Upper lobe of left lung (tissue), 6 donors: ENCODE measurements at regions not wholly inside any gene's neighbourhood (a gene's known extent, or its start where the extent isn't known, plus 50 kb on each side); places are given as distances from the start of the nearest gene placed in this dataset.

Experiments used
- ATAC-seq, 2 donors: fragments of 200-7000 bp; cut with Tn5 transposase; one replicate each; pipeline ENCODE4 v1.9.1; 2022; ENCODE audit warnings: mild to moderate bottlenecking in 2 of 2, moderate library complexity in 2 of 2; ENCODE audit not compliant: low FRiP score in 2 of 2
- DNase-seq, 2 donors: peaks; one replicate each; pipeline ENCODE4 v3.0.0-alpha.2; 2019 to 2020
- H3K27ac ChIP-seq, 4 donors: fragments of 200-600 bp; sonication (generic); one replicate each; pipeline ENCODE4 v1.5.1; 2016 to 2019
- H3K27me3 ChIP-seq, 4 donors: fragments of 200-600 bp; sonication (generic); one replicate each; pipeline ENCODE4 v1.5.1; 2017 to 2019
- H3K36me3 ChIP-seq, 4 donors: fragments of 200-600 bp; sonication (generic); one replicate each; pipeline ENCODE4 v1.5.1; 2016 to 2019
- H3K4me1 ChIP-seq, 4 donors: fragments of 200-600 bp; sonication (generic); one replicate each; pipeline ENCODE4 v1.5.1; 2018 to 2019
- H3K4me3 ChIP-seq, 4 donors: fragments of 200-600 bp; sonication (generic); one replicate each; pipeline ENCODE4 v1.5.1; 2017 to 2019; ENCODE audit warnings: mild to moderate bottlenecking in 2 of 4, moderate library complexity in 1 of 4
- H3K9me3 ChIP-seq, 4 donors: fragments of 200-600 bp; sonication (generic); one replicate each; pipeline ENCODE4 v1.5.1; 2018 to 2019
- EP300 ChIP-seq, 4 donors: sonication (generic); formaldehyde crosslinking; IDR thresholded peaks; one replicate each; pipeline ENCODE4 v1.5.1; 2017; ENCODE audit warnings: antibody characterized with exemption in 4 of 4, control low read depth in 2 of 4
- POLR2A ChIP-seq, 4 donors: fragments of 450-650 bp; IDR thresholded peaks; one replicate each; pipeline ENCODE4 v1.5.1; 2016 to 2017; ENCODE audit warnings: antibody characterized with exemption in 4 of 4, mild to moderate bottlenecking in 2 of 4
- POLR2AphosphoS5 ChIP-seq, 2 donors: sonication (generic); formaldehyde crosslinking; IDR thresholded peaks; one replicate each; pipeline ENCODE4 v1.5.1; 2017; ENCODE audit warnings: antibody characterized with exemption in 2 of 2
- WGBS, 2 donors: methylation state at CpG; one replicate each; pipeline ENCODE4 v1.1.5; 2017 to 2018; 5-methylcytosine and 5-hydroxymethylcytosine counted together
- TF ChIP-seq, protein P1 (sequence below), 6 experiments: fragments of 450-650 bp in 4 of 6; fragments of 200-600 bp in 2 of 6; sonication (generic) in 2 of 6; IDR thresholded peaks; one replicate each; pipeline ENCODE4 v1.5.1; 2016 to 2019; ENCODE audit warnings: antibody characterized with exemption in 6 of 6
- donor health status: DM: no; HTN: no; CAD: no; lungs with moderate emphysema.
- donor health status: DM: no; HTN: yes; CAD: no; lungs with severe emphysema.

DNA sequence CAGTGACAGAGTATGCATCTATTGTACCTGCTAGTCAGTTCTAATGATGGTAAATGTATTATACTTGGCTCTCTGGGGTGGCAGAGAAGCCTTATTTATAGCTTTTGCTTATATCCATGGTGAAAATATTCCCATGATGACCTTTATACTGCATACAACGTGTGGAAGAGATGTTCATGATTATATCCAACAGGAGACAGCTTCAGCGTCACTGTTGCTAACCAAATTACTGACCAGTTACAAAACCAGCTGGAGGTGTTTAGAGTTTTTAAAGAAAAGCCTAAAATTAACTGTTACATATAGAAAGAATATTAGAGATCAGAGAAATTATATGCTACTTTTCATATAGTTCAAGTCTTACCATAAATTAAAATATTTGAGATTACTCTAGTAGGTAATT is 280.8 kb downstream of the ETV1 start:
- Histone ChIP-seq H3K4me3 (no peak overlapping the region), H3K36me3 (no peaks in the 10 kb centered on the region), H3K27me3 (no peaks in the 10 kb centered on the region), H3K4me1 (no peaks in the 10 kb centered on the region), H3K27ac (no peak overlapping the region), H3K9me3 (no peaks in the 10 kb centered on the region)
- TF ChIP-seq, protein P1, sequence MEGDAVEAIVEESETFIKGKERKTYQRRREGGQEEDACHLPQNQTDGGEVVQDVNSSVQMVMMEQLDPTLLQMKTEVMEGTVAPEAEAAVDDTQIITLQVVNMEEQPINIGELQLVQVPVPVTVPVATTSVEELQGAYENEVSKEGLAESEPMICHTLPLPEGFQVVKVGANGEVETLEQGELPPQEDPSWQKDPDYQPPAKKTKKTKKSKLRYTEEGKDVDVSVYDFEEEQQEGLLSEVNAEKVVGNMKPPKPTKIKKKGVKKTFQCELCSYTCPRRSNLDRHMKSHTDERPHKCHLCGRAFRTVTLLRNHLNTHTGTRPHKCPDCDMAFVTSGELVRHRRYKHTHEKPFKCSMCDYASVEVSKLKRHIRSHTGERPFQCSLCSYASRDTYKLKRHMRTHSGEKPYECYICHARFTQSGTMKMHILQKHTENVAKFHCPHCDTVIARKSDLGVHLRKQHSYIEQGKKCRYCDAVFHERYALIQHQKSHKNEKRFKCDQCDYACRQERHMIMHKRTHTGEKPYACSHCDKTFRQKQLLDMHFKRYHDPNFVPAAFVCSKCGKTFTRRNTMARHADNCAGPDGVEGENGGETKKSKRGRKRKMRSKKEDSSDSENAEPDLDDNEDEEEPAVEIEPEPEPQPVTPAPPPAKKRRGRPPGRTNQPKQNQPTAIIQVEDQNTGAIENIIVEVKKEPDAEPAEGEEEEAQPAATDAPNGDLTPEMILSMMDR (IDR thresholded peaks at IDR 0.05): no peak
- TF ChIP-seq POLR2A (IDR thresholded peaks at IDR 0.05) (no peak), EP300 (IDR thresholded peaks at IDR 0.05) (no peak), POLR2AphosphoS5 (IDR thresholded peaks at IDR 0.05) (no peak)
- WGBS, 2 donors: 79 to 86% methylated on average over 2 of the region's 2 CpGs
- DNase-seq (no peak), ATAC-seq (no peak)

GRCh38 chr7:13713092-13713491 is 276.4 kb downstream of the ETV1 start:
- TF ChIP-seq POLR2AphosphoS5 (IDR thresholded peaks at IDR 0.05): no peak
- TF ChIP-seq, protein P1 (IDR thresholded peaks at IDR 0.05): no peak
- TF ChIP-seq EP300 (IDR thresholded peaks at IDR 0.05): no peak
- no peak for TF ChIP-seq POLR2A (IDR thresholded peaks at IDR 0.05)
- H3K27me3 ChIP-seq: no peaks in the 10 kb centered on the region
- DNase-seq (no peak), ATAC-seq (no peak)
- no peaks in the 10 kb centered on the region for H3K4me1 ChIP-seq
- no peak overlapping the region for H3K27ac ChIP-seq
- no peaks in the 10 kb centered on the region for H3K36me3 ChIP-seq
- H3K9me3 ChIP-seq: peaks cover 0 to 16% (median 3%) of the 10 kb centered on the region in 4 donors
- H3K4me3 ChIP-seq: no peak overlapping the region

- DNase-seq (no peak), ATAC-seq (no peak)
- no peak for TF ChIP-seq POLR2A (IDR thresholded peaks at IDR 0.05)
- TF ChIP-seq EP300 (IDR thresholded peaks at IDR 0.05): no peak
- TF ChIP-seq, protein P1 (IDR thresholded peaks at IDR 0.05): no peak
- TF ChIP-seq POLR2AphosphoS5 (IDR thresholded peaks at IDR 0.05): no peak
- H3K27me3 ChIP-seq: no peaks in the 10 kb centered on the region
- H3K27ac ChIP-seq: no peak overlapping the region
- H3K9me3 ChIP-seq: peaks cover 0 to 16% (median 3%) of the 10 kb centered on the region in 4 donors
- no peak overlapping the region for H3K4me3 ChIP-seq
- no peaks in the 10 kb centered on the region for H3K4me1 ChIP-seq
- WGBS, 2 donors: 79 to 86% methylated on average over 1 of the region's 1 CpG
- H3K36me3 ChIP-seq: no peaks in the 10 kb centered on the region
These were observed 273.9 kb downstream of the ETV1 start for GRCh38 chr7:13715534-13715933.

- ATAC-seq (no peak), DNase-seq (no peak)
- Histone ChIP-seq H3K27me3 (no peaks in the 10 kb centered on the region), H3K9me3 (peaks cover 0 to 16% (median 3%) of the 10 kb centered on the region in 4 donors), H3K36me3 (no peaks in the 10 kb centered on the region), H3K4me1 (no peaks in the 10 kb centered on the region), H3K27ac (no peak overlapping the region), H3K4me3 (no peak overlapping the region)
- TF ChIP-seq POLR2A (IDR thresholded peaks at IDR 0.05) (no peak), EP300 (IDR thresholded peaks at IDR 0.05) (no peak), POLR2AphosphoS5 (IDR thresholded peaks at IDR 0.05) (no peak)
- TF ChIP-seq, protein P1 (IDR thresholded peaks at IDR 0.05): no peak
- WGBS, 2 donors: 69 to 72% methylated on average over 2 of the region's 2 CpGs
These were observed 272.4 kb downstream of the ETV1 start for GRCh38 chr7:13717031-13717430.

- no peak for DNase-seq
- H3K9me3 ChIP-seq: no peaks in the 10 kb centered on the region
- H3K27ac ChIP-seq: no peak overlapping the region
- H3K4me3 ChIP-seq: no peak overlapping the region
- H3K27me3 ChIP-seq: no peaks in the 10 kb centered on the region
- WGBS, 2 donors: 90 to 93% methylated on average over 8 of the region's 8 CpGs
- H3K36me3 ChIP-seq: no peaks in the 10 kb centered on the region
- ATAC-seq: no peak
- H3K4me1 ChIP-seq: peaks cover 0 to 4% (median 0%) of the 10 kb centered on the region in 4 donors
- TF ChIP-seq POLR2A (IDR thresholded peaks at IDR 0.05) (no peak), EP300 (IDR thresholded peaks at IDR 0.05) (no peak), POLR2AphosphoS5 (IDR thresholded peaks at IDR 0.05) (no peak)
- TF ChIP-seq, protein P1 (IDR thresholded peaks at IDR 0.05): no peak
These were observed 265.1 kb downstream of the ETV1 start for GRCh38 chr7:13724191-13724976.
